HG02759 (cell line): ENCODE measurements at regions not wholly inside any gene's neighbourhood (a gene's known extent, or its start where the extent isn't known, plus 50 kb on each side); places are given as distances from the start of the nearest gene placed in this dataset.
"Not testable (repeated sequence)": the region's sequence is repeated elsewhere in the genome, so short reads cannot be mapped to it uniquely, and the experiment has no call there.

ENCODE experiments used
- ATAC-seq: cut with Tn5 transposase; IDR thresholded peaks from one replicate; pipeline ENCODE4 v1.9.1; 2021; ENCODE audit warnings: mild to moderate bottlenecking, moderate library complexity; ENCODE audit not compliant: unreplicated experiment

DNA sequence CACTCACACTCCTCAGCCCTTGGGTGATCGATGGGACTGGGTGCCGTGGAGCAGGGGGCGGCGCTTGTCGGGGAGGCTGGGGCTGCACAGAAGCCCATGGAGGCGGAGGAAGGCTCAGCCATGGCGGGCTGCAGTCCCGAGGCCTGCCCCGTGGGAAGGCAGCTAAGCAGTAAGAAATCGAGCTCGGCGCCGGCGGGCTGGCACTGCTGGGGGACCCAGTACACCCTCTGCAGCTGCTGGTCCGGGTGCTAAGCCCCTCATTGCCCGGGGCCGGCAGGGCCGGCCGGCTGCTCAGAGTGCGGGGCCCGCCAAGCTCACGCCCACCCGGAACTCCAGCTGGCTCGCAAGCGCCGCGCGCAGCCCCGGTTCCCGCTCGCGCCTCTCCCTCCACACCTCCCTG lies 942.6 kb downstream of the C4orf33 start:
- not testable (repeated sequence) for ATAC-seq

- ATAC-seq: peak; percentile 90
These were observed 947.8 kb downstream of the C4orf33 start for GRCh38 chr4:130043732-130044160.

- ATAC-seq: no peak
These were observed 949.0 kb downstream of the C4orf33 start for GRCh38 chr4:130044788-130045531.

GRCh38 chr4:130053723-130054122 lies 957.8 kb downstream of the C4orf33 start:
- no peak for ATAC-seq

DNA sequence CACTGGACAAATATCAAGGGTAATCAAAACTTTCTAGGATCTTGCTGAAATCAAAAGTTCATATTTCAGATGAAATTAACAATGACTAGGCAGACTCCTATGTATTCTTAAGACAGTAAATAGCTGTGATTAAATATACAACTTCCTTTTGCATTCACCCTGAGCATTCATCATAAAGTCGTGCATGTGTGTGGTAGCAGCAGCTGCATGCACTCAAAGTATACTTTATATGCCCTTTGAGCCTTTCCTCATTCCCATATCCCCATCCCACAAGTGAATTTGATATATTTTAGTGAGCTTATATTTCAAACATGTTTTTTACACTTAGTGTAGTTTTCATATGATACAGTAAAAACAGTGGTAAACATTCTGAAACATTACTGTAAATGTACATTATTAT lies 959.0 kb downstream of the C4orf33 start:
- no peak for ATAC-seq

GRCh38 chr4:130056286-130056685 lies 960.3 kb downstream of the C4orf33 start:
- ATAC-seq: peak; percentile 58

DNA sequence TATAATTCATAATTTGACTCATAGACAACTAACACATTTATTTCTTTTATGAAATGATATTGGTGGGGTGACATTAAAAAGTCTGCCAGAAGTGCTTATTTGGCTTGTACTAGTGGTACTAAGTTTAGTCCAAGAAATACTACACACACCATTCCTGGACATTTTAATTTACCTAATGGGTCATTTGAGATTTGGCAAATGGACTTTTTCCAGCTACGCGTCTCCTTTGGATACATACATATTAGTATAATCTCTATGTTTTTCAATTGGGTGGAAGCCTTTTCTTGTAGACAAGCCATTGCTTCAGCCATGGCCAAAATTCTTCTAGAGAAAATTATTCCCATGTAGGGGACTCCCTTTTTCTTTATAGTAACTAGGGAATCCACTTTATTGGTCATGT lies 968.5 kb downstream of the C4orf33 start:
- ATAC-seq: no peak

- ATAC-seq: no peak
These were observed 971.5 kb downstream of the C4orf33 start for GRCh38 chr4:130067419-130067818.

DNA sequence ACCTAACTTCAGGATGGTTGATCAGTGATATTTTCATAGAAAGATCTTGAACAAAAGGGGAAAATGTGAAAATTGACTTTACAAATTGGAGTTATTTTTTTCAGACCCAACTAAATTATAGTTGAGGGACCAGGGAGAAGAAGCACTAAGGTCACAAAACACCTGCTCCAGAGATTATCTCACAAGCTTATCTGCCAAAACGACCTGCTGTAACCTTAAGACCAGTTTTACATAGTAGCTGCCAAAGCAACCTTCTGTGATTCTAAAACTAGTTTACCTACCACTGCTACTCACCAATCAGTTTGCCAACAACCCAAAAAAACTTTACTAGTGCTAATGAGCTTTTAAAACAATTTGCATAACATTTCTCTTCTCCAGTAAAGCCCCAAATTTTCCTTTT lies 972.1 kb downstream of the C4orf33 start:
- no peak for ATAC-seq

DNA sequence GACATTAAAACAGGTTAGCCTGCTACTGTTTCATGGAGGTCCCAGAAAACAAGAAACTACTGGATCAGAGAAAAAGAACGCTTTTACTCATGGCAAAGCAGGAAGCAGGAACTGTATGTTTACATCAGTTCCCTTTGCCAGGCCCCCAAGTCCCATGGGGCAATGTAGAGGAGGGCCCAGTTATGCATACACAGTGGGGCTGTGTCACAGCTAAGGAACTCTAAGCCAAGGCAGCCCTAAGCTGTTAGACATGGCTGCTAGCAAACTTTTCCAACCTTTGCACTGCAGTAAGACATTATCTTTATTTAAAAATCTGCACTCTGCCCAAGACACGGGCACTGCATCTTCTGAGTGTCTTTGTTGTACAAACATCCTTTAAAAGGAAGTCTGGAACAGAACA lies 975.8 kb downstream of the C4orf33 start:
- ATAC-seq: no peak

- ATAC-seq: no peak
These were observed 977.3 kb downstream of the C4orf33 start for GRCh38 chr4:130073145-130073790.

DNA sequence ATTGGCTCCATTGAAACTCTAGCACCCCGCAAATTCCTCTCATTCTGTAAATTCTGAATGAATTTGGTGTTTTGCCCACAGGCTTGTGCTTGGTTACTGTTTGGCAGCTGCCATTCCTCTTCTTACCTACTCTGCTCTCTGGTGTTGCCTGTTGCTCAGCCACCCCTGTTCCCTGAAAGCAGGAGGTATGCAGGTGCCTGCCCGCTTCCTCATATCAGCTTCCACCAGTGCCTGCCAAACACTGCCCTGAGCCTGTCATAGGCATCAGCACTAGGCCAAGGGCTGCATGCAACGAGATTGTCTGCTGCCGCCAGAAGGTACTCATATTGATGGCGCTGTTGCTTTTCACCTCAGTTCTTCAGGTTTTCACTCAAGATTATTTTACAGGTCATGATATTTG lies 978.1 kb downstream of the C4orf33 start:
- peak; percentile 50 for ATAC-seq

GRCh38 chr4:130077275-130077674 lies 981.3 kb downstream of the C4orf33 start:
- ATAC-seq: no peak

- not testable (repeated sequence) for ATAC-seq
These were observed 983.1 kb downstream of the C4orf33 start for GRCh38 chr4:130079027-130079426.

- ATAC-seq: no peak
These were observed 985.0 kb downstream of the C4orf33 start for GRCh38 chr4:130080872-130081451.

GRCh38 chr4:130090427-130090826 lies 994.5 kb downstream of the C4orf33 start:
- no peak for ATAC-seq

DNA sequence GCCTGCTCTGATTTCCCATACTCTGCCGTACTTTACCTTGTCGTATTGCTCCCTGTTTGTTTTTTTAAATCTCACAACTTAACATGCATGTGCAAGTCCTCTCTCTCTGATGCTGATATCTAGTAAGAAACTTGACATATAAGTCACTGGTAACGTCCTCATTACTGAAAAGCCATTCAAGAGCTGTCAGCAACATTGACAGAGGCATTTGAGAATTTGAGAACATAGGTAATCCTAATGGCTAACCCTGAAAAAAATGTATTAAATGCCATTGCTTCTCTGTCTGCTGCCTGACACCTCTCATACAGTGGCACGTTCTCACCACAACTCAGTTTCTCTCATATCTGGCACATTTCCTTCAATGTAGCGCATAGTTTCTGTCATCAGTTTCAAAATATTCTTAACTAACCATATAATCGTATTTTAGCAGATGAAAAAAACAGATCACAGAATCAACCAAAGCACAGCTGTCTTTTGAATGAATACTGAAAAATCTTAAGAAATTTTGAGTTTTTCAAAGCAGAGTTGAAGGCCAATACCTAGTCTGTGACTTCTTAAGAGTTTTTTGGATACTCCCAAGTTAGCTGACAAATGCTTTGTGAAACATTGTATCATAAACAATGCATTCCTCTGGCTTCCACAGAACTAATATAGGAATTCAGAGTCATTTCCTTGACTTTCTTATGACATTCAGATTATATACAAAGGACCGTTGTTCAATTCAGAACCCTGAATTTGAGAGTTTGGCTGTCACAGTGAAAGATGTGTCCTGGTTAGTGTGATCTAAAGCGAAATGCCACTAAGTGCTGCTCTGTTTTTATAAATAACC lies 996.4 kb downstream of the C4orf33 start:
- no peak for ATAC-seq

GRCh38 chr4:130099105-130099504 lies 1003.2 kb downstream of the C4orf33 start:
- ATAC-seq: no peak

DNA sequence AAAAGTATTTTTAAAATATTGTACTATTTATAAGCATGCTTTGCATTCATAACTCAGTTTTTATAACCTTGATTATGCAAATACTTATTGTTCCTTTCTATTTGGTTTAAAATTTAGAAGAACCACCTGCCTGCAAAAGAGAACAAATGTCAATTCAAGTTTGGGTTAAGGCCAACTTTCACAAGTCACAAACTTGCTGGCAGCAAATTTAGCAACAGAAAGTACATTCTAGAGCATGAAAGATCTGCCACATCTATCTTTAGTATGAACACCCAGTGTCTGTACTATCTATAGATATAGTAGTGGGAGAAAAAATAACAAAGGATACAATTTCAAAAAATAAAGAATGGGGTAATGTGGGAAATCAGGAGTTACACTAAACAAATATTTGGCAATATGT lies 1014.2 kb downstream of the C4orf33 start:
- ATAC-seq: peak; percentile 65

DNA sequence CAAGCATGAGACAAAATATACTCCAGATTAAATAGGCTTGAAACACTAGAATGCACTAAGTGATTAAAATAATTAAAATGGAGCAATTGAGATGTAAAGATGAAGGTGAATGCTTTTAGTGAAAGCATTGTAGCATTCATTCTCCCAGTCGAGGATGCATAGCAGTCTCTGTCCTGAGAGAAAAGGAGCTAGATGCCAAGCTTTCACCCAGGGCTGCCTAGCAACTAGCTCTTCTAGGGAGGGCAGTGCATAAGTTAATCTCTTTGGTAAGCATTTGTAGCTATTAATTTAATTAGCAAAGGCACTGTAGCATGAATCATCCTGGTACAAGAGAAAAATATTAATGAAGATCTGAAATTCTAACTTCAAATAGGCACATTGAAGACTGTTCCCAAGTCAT lies 1014.8 kb downstream of the C4orf33 start:
- no peak for ATAC-seq

DNA sequence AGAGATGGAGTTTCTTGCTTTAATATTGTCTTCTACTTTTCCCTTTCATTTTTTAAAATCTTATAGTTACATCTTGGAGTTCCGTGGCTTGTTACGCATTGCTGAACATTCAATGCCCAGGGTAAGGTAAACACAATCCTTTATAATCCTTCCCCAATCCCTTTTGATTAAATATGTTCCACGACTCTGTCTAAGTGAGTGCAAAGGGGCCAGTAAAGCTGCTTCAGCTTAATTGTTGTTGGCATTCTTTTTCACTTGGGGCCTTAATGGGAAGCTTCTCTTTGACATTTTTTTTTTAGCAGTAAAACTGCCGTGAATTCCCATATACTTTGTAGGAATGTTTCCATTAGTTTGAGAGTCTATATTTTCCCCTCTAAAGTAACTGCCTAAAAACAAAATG lies 1028.1 kb downstream of the C4orf33 start:
- ATAC-seq: no peak
